ENCODE measurements at regions not wholly inside any gene's neighbourhood (a gene's known extent, or its start where the extent isn't known, plus 50 kb on each side); places are given as distances from the start of the nearest gene placed in this dataset.

DNA sequence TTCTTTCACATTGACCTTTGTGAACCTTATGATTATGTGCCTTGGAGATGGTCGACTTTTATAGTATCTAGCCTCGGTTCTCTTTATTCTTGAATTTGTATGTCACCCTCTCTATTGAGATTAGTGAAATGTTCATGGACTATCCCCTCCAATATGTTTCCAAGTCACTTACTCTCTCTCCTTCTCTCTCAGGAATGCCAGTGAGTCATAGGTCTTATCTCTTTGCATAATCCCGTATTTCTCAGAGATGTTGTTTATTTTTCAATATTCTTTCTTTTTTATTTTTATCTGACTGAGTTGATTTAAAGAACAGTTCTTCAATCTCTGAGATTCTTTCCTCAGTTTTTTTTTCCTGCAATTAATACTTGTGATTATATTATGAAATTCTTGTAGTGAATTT lies 411.6 kb upstream of the CADM2 start:
- no peak for TF ChIP-seq EZH2 (IDR thresholded peaks at IDR 0.05; ENCODE audit: borderline replicate concordance, low read depth, low read length, severe bottlenecking)
- TF ChIP-seq, protein P1, sequence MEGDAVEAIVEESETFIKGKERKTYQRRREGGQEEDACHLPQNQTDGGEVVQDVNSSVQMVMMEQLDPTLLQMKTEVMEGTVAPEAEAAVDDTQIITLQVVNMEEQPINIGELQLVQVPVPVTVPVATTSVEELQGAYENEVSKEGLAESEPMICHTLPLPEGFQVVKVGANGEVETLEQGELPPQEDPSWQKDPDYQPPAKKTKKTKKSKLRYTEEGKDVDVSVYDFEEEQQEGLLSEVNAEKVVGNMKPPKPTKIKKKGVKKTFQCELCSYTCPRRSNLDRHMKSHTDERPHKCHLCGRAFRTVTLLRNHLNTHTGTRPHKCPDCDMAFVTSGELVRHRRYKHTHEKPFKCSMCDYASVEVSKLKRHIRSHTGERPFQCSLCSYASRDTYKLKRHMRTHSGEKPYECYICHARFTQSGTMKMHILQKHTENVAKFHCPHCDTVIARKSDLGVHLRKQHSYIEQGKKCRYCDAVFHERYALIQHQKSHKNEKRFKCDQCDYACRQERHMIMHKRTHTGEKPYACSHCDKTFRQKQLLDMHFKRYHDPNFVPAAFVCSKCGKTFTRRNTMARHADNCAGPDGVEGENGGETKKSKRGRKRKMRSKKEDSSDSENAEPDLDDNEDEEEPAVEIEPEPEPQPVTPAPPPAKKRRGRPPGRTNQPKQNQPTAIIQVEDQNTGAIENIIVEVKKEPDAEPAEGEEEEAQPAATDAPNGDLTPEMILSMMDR (IDR thresholded peaks at IDR 0.05; ENCODE audit: borderline replicate concordance, extremely low read depth, low read length, poor library complexity, severe bottlenecking), result no peak
- no peak overlapping the region for H3K4me2 ChIP-seq (ENCODE audit: insufficient read depth, low read length)
- H2AFZ ChIP-seq (ENCODE audit: low read depth, low read length), result no peak overlapping the region
- no peak overlapping the region for H3K4me3 ChIP-seq (ENCODE audit: low read depth in 1 of 2, low read length in 2 of 2)
- H3K36me3 ChIP-seq (ENCODE audit: insufficient read depth, low read length), result no peaks in the 10 kb centered on the region
- DNase-seq, result no peak
- peaks cover 3% of the 10 kb centered on the region for H3K9me3 ChIP-seq (ENCODE audit: insufficient read depth, low read length, severe bottlenecking)
- no peaks in the 10 kb centered on the region for H3K79me2 ChIP-seq (ENCODE audit: insufficient read depth, low read length)
- H3K27ac ChIP-seq (ENCODE audit: low read length), result no peak overlapping the region
- H3K9ac ChIP-seq (ENCODE audit: low read depth, low read length), result no peak overlapping the region
- H4K20me1 ChIP-seq (ENCODE audit: insufficient read depth, low read length), result no peaks in the 10 kb centered on the region
- H3K27me3 ChIP-seq (ENCODE audit: insufficient read depth, low read length, poor library complexity), result no peaks in the 10 kb centered on the region
- no peaks in the 10 kb centered on the region for H3K4me1 ChIP-seq (ENCODE audit: insufficient read depth, low read length)
- no peak for ATAC-seq (ENCODE audit: insufficient read depth, low read depth)

DNA sequence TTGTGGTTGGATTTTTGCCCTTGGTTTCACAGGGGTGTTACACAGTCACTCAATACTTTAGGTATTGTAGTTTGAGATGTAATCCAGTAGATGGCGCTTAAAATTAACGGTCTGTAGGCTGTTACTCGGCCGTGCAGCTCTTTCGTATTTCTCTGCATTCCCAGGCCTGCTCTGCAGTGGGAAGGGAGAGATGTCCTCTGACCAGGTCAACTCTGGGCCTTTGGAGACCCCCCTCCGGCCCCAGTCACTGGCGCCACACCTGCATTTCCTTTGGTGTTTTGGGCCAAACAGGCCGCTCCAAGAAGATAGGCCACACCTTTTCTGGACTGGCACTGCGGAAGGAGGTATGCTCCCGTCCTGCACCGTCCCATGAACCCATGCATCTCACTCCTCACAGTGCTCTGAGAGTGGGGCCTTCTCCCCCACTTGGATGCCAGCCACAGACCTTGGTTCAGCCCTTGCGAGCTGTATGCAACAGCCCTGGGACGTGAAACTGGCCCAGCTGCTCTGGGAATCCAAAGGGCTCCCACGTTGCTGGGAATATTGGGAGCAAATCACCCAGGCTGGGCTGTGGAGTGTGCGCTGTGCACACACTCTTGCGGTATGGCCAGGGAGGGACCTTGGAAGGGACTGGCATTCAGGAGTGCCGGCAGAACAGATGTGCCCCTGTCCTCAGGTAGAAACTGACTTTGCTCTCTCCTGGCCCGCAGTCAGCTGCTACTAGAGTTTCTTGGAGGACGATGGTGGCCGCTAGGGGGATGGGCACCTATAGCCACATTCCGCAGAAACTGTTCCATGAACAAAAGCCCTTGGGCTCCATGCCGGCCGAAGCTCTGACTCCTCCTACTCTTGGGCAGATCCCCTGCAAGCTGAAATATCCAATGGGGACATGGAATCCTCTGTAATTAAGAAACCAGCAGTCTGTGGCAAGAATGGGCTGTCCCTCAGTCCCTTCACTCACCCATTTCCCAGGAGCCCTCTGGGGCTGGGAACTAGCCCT lies 410.5 kb upstream of the CADM2 start:
- Histone ChIP-seq H3K9me3 (ENCODE audit: insufficient read depth, low read length, severe bottlenecking) (peaks cover 3% of the 10 kb centered on the region), H3K4me2 (ENCODE audit: insufficient read depth, low read length) (no peak overlapping the region), H3K27ac (ENCODE audit: low read length) (no peak overlapping the region), H3K79me2 (ENCODE audit: insufficient read depth, low read length) (no peaks in the 10 kb centered on the region), H2AFZ (ENCODE audit: low read depth, low read length) (no peak overlapping the region), H3K9ac (ENCODE audit: low read depth, low read length) (no peak overlapping the region), H3K27me3 (ENCODE audit: insufficient read depth, low read length, poor library complexity) (no peaks in the 10 kb centered on the region), H3K4me1 (ENCODE audit: insufficient read depth, low read length) (no peaks in the 10 kb centered on the region), H3K36me3 (ENCODE audit: insufficient read depth, low read length) (no peaks in the 10 kb centered on the region), H4K20me1 (ENCODE audit: insufficient read depth, low read length) (no peaks in the 10 kb centered on the region), H3K4me3 (ENCODE audit: low read depth in 1 of 2, low read length in 2 of 2) (no peak overlapping the region)
- no peak for DNase-seq
- TF ChIP-seq, protein P1 (IDR thresholded peaks at IDR 0.05; ENCODE audit: borderline replicate concordance, extremely low read depth, low read length, poor library complexity, severe bottlenecking), result peak; percentile 54
- TF ChIP-seq EZH2 (IDR thresholded peaks at IDR 0.05; ENCODE audit: borderline replicate concordance, low read depth, low read length, severe bottlenecking), result no peak
- peak; percentile 70; the same call in 2 of the 3 replicates for ATAC-seq (ENCODE audit: insufficient read depth, low read depth)

DNA sequence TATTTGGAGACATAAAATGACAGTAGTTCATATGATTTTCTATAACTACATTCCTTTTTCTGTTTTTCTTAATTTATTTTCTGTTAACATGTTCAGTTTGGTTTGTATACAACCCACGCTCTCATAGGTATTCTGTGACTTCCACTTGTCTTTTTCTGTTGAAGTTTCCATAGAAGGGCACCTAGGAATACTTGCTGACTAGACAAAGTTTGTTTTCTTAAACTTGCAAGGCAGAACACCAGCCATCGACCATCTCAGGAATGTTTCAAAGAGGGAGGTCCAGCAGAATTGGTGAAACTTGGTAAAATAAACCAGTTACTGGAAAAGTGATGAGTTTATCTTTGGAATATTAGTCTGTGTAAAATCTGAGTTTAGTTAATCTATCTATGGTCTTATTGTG lies 403.2 kb upstream of the CADM2 start:
- no peak for TF ChIP-seq EZH2 (IDR thresholded peaks at IDR 0.05; ENCODE audit: borderline replicate concordance, low read depth, low read length, severe bottlenecking)
- TF ChIP-seq, protein P1 (IDR thresholded peaks at IDR 0.05; ENCODE audit: borderline replicate concordance, extremely low read depth, low read length, poor library complexity, severe bottlenecking), result no peak

More for the DNA sequence above, 403.2 kb upstream of the CADM2 start:
- Histone ChIP-seq H3K4me1 (ENCODE audit: insufficient read depth, low read length) (no peaks in the 10 kb centered on the region), H3K27ac (ENCODE audit: low read length) (no peak overlapping the region), H3K4me3 (ENCODE audit: low read depth in 1 of 2, low read length in 2 of 2) (no peak overlapping the region), H3K36me3 (ENCODE audit: insufficient read depth, low read length) (no peaks in the 10 kb centered on the region), H3K4me2 (ENCODE audit: insufficient read depth, low read length) (no peak overlapping the region), H3K27me3 (ENCODE audit: insufficient read depth, low read length, poor library complexity) (no peaks in the 10 kb centered on the region), H3K79me2 (ENCODE audit: insufficient read depth, low read length) (no peaks in the 10 kb centered on the region), H3K9me3 (ENCODE audit: insufficient read depth, low read length, severe bottlenecking) (no peaks in the 10 kb centered on the region), H2AFZ (ENCODE audit: low read depth, low read length) (no peak overlapping the region), H3K9ac (ENCODE audit: low read depth, low read length) (no peak overlapping the region), H4K20me1 (ENCODE audit: insufficient read depth, low read length) (no peaks in the 10 kb centered on the region)
- DNase-seq, result no peak
- no peak for ATAC-seq (ENCODE audit: insufficient read depth, low read depth)
